Kidney epithelial cell (primary cell): ENCODE measurements at regions not wholly inside any gene's neighbourhood (a gene's known extent, or its start where the extent isn't known, plus 50 kb on each side); places are given as distances from the start of the nearest gene placed in this dataset.

ENCODE experiments used
- DNase-seq: peaks from one replicate; pipeline ENCODE4 v3.0.0-alpha.2; 2010; ENCODE audit warnings: low read depth
- H3K27me3 ChIP-seq: 2 replicates; pipeline ENCODE4 v1.6.0; 2011; ENCODE audit warnings: low read length; ENCODE audit not compliant: control insufficient read depth, insufficient read depth
- H3K36me3 ChIP-seq: 2 replicates; pipeline ENCODE4 v1.5.1; 2011; ENCODE audit warnings: low read length; ENCODE audit not compliant: control insufficient read depth, insufficient read depth
- H3K4me3 ChIP-seq: 2 replicates; pipeline ENCODE4 v1.5.1; 2011; ENCODE audit warnings: low read depth, mild to moderate bottlenecking, control low read depth, low read length
- TF ChIP-seq, protein P1 (sequence below): IDR thresholded peaks from 2 replicates; pipeline ENCODE4 v1.5.1; 2011; ENCODE audit warnings: mild to moderate bottlenecking, moderate library complexity, low read length, control low read depth, inconsistent platforms; ENCODE audit not compliant: insufficient read depth, poor library complexity, severe bottlenecking

GRCh38 chr1:222930070-222930469 is 115.2 kb downstream of the DISP1 start:
- Histone ChIP-seq H3K36me3 (no peaks in the 10 kb centered on the region), H3K4me3 (no peak overlapping the region), H3K27me3 (no peaks in the 10 kb centered on the region)
- TF ChIP-seq, protein P1, sequence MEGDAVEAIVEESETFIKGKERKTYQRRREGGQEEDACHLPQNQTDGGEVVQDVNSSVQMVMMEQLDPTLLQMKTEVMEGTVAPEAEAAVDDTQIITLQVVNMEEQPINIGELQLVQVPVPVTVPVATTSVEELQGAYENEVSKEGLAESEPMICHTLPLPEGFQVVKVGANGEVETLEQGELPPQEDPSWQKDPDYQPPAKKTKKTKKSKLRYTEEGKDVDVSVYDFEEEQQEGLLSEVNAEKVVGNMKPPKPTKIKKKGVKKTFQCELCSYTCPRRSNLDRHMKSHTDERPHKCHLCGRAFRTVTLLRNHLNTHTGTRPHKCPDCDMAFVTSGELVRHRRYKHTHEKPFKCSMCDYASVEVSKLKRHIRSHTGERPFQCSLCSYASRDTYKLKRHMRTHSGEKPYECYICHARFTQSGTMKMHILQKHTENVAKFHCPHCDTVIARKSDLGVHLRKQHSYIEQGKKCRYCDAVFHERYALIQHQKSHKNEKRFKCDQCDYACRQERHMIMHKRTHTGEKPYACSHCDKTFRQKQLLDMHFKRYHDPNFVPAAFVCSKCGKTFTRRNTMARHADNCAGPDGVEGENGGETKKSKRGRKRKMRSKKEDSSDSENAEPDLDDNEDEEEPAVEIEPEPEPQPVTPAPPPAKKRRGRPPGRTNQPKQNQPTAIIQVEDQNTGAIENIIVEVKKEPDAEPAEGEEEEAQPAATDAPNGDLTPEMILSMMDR = no peak
- no peak for DNase-seq

GRCh38 chr1:222931023-222931422 is 116.2 kb downstream of the DISP1 start:
- H3K27me3 ChIP-seq = no peaks in the 10 kb centered on the region
- H3K4me3 ChIP-seq = no peak overlapping the region
- TF ChIP-seq, protein P1 = no peak
- no peak for DNase-seq
- no peaks in the 10 kb centered on the region for H3K36me3 ChIP-seq

DNA sequence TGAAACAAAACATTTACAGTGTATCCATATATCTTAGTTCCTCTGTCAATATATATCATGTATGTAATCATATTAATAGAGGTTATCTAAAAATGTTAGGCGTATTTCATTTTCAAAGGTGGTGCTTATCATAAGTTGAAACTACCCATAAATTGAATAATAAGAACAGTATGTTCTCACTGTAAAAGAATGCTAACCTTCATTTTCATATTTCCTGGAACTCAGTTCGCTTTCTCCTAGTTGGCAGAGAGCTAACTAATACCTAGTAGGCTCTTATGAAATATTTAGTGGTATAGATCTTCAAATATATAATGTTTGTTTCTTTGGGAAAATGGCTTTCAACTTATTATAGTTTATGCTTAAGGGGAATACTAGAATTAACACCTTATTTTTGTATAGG is 118.4 kb downstream of the DISP1 start:
- no peaks in the 10 kb centered on the region for H3K27me3 ChIP-seq
- TF ChIP-seq, protein P1 = no peak
- no peaks in the 10 kb centered on the region for H3K36me3 ChIP-seq
- no peak for DNase-seq
- no peak overlapping the region for H3K4me3 ChIP-seq

- TF ChIP-seq, protein P1 = no peak
- Histone ChIP-seq H3K36me3 (no peaks in the 10 kb centered on the region), H3K27me3 (no peaks in the 10 kb centered on the region), H3K4me3 (no peak overlapping the region)
- DNase-seq = no peak
Observed at GRCh38 chr1:222935239-222935900, 120.5 kb downstream of the DISP1 start.

DNA sequence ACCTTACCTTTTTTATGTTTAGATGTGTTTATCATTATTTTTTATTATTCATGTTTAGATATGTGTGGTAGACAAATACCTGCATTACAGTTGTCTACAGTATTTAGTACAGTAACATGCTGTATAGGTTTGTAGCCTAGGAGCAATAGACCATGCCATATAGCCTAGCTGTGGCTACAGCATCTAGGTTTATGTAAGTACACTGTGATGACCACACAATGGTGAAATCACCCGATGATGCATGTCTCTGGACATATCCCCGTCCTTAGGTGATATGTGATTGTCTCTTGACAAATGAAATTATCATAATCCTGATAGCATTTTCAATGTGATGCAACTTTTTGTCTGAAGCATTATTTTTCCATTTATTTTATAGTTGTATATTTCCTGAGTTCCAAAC is 121.2 kb downstream of the DISP1 start:
- no peaks in the 10 kb centered on the region for H3K27me3 ChIP-seq
- no peaks in the 10 kb centered on the region for H3K36me3 ChIP-seq
- no peak for DNase-seq
- TF ChIP-seq, protein P1 = no peak
- no peak overlapping the region for H3K4me3 ChIP-seq

DNA sequence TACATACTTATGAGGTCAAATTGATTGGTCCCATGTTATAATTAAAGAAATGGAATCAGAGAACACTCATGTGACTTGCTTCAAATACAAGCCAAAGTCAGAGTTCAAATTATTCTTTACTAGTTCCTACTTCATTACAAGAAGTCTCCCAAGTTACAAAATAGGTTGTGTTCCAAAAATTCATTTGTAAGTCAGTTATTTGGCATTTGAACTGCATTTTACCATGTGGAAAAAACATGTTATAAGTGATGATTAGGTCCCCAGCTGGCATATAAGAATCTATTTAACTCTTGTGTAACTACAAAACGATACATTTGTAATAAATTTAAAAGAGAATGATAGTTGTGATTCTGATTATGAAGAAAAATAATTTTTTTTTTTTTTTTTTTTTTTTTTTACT is 124.1 kb downstream of the DISP1 start:
- Histone ChIP-seq H3K27me3 (no peaks in the 10 kb centered on the region), H3K4me3 (no peak overlapping the region), H3K36me3 (no peaks in the 10 kb centered on the region)
- DNase-seq = no peak
- TF ChIP-seq, protein P1 = no peak
